Muscle of leg (tissue), 3 donors: ENCODE measurements at regions not wholly inside any gene's neighbourhood (a gene's known extent, or its start where the extent isn't known, plus 50 kb on each side); places are given as distances from the start of the nearest gene placed in this dataset.
A peak's percentile ranks its signal among the peaks of the same experiment; 100 is the strongest.

Experiments used
- DNase-seq: peaks from one replicate; pipeline ENCODE4 v3.0.0; 2013
- H3K27ac ChIP-seq: one replicate; pipeline ENCODE4 v1.5.1; 2013; ENCODE audit warnings: mild to moderate bottlenecking, low read length, control low read depth
- H3K27me3 ChIP-seq: one replicate; pipeline ENCODE4 v1.6.1; 2013; ENCODE audit warnings: low read length; ENCODE audit not compliant: control insufficient read depth, insufficient read depth
- H3K36me3 ChIP-seq: one replicate; pipeline ENCODE4 v1.6.1; 2013; ENCODE audit warnings: low read length; ENCODE audit not compliant: control insufficient read depth, insufficient read depth
- H3K4me1 ChIP-seq: one replicate; pipeline ENCODE4 v1.6.1; 2013; ENCODE audit warnings: low read length; ENCODE audit not compliant: control insufficient read depth, insufficient read depth
- H3K4me3 ChIP-seq: one replicate; pipeline ENCODE4 v1.5.1; 2013; ENCODE audit warnings: low read length, control low read depth
- H3K9me3 ChIP-seq: replicated peaks from 2 replicates; pipeline ENCODE4 v1.6.1; 2013; ENCODE audit warnings: low read depth, low read length; ENCODE audit not compliant: control insufficient read depth
- WGBS: methylation state at CpG from one replicate; pipeline ENCODE4 v1.1.5; 2013; ENCODE audit warnings: missing lambda C conversion rate; ENCODE audit not compliant: insufficient coverage; 5-methylcytosine and 5-hydroxymethylcytosine counted together

DNA sequence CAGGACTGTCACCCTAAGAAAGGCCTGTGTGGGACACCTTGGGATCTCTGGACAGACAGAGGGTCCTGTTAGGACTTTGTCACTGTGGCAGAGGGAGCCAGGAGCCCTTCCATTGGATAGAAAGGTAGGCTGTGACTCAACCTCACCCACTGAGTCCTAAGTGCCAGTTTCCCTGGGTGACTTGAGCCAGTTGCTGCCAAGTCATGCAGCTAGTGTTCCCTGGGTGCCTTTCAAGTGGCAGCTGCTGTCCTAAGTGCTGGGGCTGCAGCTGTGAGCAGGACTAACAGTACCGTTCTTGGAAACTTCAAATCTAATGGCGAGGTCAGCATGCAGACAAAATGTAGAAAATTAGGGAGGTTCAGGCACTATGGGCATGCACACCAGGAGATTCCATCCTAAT is 393.7 kb downstream of the TMEM135 start:
- peak; percentile 39 for DNase-seq
- WGBS: 53% methylated on average over 2 of the region's 2 CpGs
- no peaks in the 10 kb centered on the region for H3K9me3 ChIP-seq
- no peak overlapping the region for H3K27ac ChIP-seq
- H3K27me3 ChIP-seq: no peaks in the 10 kb centered on the region
- H3K4me1 ChIP-seq: peaks cover 8% of the 10 kb centered on the region
- no peak overlapping the region for H3K4me3 ChIP-seq
- no peaks in the 10 kb centered on the region for H3K36me3 ChIP-seq

DNA sequence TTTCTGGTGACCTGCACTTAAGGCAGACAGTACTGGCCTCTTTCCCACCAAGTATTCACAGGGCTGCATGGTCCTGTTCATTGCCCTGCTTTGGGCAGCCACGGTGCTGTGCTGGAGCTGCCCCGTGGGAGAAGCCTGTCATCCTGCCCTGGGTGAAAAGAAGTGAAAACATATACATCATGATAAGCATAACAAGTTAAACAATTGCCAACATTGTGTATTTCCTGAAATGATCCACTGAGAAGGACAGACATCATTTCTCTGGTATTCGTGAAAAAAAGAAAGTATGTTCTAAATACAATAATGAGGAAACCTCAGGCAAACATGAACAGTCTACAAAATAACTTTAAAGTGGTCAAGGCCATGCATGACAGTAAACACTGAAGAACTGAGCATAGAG is 393.1 kb downstream of the TMEM135 start:
- Histone ChIP-seq H3K4me1 (peaks cover 8% of the 10 kb centered on the region), H3K27ac (no peak overlapping the region), H3K36me3 (no peaks in the 10 kb centered on the region), H3K27me3 (no peaks in the 10 kb centered on the region), H3K9me3 (no peaks in the 10 kb centered on the region), H3K4me3 (no peak overlapping the region)
- no peak for DNase-seq
- no CpG with 5 or more reads among the region's 3 CpGs for WGBS

DNA sequence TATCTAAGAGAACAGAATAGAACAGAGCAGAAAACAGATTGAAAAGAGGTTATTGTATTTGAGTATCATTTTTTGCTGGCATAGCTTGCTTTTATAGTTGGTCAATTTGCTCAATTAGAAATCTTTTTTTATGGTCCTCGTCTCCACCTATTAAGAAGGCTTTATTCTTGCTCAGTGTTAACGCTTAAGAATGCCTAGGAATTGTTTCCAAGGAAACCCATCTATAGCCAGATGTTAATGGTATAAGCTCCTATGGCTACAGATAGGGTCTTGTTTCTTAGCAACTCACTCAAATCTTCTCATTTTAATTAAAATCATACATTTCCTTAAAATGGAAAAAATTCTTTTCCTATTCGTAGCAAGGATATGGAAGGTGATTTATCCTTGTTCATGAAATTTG is 392.3 kb downstream of the TMEM135 start:
- DNase-seq: peak; percentile 35
- peaks cover 8% of the 10 kb centered on the region for H3K4me1 ChIP-seq
- H3K27ac ChIP-seq: no peak overlapping the region
- H3K4me3 ChIP-seq: no peak overlapping the region
- no peaks in the 10 kb centered on the region for H3K27me3 ChIP-seq
- WGBS: no CpG with 5 or more reads among the region's 3 CpGs
- H3K36me3 ChIP-seq: no peaks in the 10 kb centered on the region
- H3K9me3 ChIP-seq: no peaks in the 10 kb centered on the region

DNA sequence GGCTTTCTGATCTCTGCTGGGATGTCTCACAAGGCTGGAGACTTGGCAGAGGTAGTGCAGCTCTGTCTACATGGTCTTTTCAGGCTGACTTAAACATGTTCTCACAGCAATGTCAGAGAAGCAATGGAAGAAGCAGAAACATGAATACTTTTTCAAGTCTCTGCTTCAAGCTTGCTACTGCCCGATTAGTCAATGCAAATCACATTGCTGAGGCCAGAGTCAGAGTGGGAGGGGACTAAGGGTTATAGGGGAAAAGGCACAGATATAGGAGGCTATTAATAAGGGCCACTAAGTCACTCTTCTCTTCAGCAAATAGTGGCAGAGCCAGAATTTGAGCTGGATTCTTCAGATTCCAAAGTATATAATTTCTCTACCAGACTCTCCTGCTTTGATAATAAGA is 390.5 kb downstream of the TMEM135 start:
- H3K4me3 ChIP-seq: no peak overlapping the region
- H3K36me3 ChIP-seq: no peaks in the 10 kb centered on the region
- no peak for DNase-seq
- peaks cover 8% of the 10 kb centered on the region for H3K4me1 ChIP-seq
- no peak overlapping the region for H3K27ac ChIP-seq
- no peaks in the 10 kb centered on the region for H3K9me3 ChIP-seq
- no peaks in the 10 kb centered on the region for H3K27me3 ChIP-seq
- no CpG with 5 or more reads among the region's 1 CpG for WGBS

DNA sequence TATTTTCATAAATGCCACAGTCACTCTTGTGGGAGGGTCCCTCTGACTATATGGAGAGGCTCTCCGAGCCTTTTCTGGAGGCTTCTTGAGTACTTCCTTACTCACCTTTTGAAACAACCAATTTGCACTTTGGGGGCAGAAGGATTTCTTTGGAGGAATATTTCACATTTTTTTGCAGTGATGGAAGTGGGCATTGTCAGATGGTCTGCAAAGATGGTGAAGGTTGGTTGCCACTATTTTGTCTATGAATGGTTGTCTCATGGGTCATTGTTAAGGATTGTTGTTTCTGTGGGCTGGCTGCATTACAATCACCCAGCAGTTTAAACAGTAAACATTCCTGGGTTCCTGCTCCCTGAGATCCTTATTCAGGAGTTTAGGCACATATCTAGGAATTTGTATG is 388.2 kb downstream of the TMEM135 start:
- no peaks in the 10 kb centered on the region for H3K27me3 ChIP-seq
- H3K4me3 ChIP-seq: no peak overlapping the region
- H3K36me3 ChIP-seq: no peaks in the 10 kb centered on the region
- H3K27ac ChIP-seq: no peak overlapping the region
- H3K9me3 ChIP-seq: no peaks in the 10 kb centered on the region
- DNase-seq: no peak
- no CpG with 5 or more reads among the region's 1 CpG for WGBS
- H3K4me1 ChIP-seq: no peaks in the 10 kb centered on the region

DNA sequence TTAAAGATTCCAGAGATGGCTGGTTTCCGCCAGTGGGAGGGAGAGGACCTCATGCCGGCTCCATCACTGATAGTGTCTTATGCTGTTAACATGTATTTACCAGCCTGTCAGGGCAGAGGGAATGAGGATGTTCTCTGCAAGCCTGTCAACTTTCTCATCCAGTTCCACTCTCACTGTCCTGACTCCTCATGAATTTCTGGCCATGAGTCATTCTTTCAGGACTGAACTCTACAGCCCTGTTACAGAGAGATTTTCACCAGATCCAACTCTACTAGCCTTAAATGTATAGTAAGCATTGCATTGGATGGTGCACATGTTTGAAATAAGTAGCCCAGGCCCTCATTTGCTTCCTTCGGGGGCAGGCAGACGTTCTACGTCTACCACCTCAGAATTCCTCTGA is 387.7 kb downstream of the TMEM135 start:
- H3K4me3 ChIP-seq: no peak overlapping the region
- H3K27ac ChIP-seq: no peak overlapping the region
- no peaks in the 10 kb centered on the region for H3K9me3 ChIP-seq
- no peaks in the 10 kb centered on the region for H3K36me3 ChIP-seq
- no peak for DNase-seq
- no peaks in the 10 kb centered on the region for H3K4me1 ChIP-seq
- no peaks in the 10 kb centered on the region for H3K27me3 ChIP-seq
- 75% methylated on average over 4 of the region's 5 CpGs for WGBS

DNA sequence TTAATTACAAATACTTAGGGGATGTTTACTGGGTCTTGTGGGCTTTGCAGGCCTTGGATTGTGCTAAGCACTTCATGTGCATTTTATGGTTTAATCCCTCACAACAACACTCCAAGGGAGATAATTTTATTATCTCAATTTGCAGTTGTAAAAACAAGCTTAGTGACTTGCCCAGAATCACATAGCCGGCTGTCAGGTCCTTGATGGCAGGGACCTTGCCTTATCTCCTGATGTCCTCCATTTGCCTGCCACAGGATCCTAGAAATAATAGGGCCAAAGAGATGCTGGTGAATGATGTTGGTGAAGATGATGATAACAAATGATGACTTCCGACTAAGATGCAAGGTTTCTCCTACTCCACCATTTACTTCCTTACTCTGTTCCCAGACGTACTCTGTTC is 385.4 kb downstream of the TMEM135 start:
- DNase-seq: no peak
- Histone ChIP-seq H3K36me3 (no peaks in the 10 kb centered on the region), H3K9me3 (no peaks in the 10 kb centered on the region), H3K27ac (no peak overlapping the region), H3K27me3 (no peaks in the 10 kb centered on the region), H3K4me3 (no peak overlapping the region), H3K4me1 (no peaks in the 10 kb centered on the region)
- WGBS: no CpG with 5 or more reads among the region's 3 CpGs

DNA sequence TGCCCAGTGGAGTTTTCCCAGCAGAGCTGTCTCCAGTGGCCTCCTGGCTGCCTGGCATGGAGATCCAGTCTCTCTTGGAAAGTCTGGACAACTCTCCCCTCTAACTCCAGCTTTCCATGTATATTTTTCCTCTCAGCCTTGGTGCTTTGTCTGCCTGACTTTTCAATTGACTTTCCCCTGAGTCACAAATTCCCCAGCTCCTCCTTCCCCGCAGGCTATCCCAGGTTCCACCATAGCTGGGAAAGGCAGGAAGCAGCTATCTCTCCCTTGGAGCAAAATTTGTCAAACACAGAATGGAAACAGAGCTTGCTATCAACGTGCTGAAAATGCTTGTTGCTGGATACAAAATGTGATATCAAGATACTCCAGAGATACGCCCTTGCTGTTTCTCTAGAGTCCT is 384.8 kb downstream of the TMEM135 start:
- Histone ChIP-seq H3K27ac (no peak overlapping the region), H3K27me3 (no peaks in the 10 kb centered on the region), H3K9me3 (no peaks in the 10 kb centered on the region), H3K36me3 (no peaks in the 10 kb centered on the region), H3K4me3 (no peak overlapping the region), H3K4me1 (no peaks in the 10 kb centered on the region)
- WGBS: 67% methylated on average over 1 of the region's 3 CpGs
- DNase-seq: no peak

DNA sequence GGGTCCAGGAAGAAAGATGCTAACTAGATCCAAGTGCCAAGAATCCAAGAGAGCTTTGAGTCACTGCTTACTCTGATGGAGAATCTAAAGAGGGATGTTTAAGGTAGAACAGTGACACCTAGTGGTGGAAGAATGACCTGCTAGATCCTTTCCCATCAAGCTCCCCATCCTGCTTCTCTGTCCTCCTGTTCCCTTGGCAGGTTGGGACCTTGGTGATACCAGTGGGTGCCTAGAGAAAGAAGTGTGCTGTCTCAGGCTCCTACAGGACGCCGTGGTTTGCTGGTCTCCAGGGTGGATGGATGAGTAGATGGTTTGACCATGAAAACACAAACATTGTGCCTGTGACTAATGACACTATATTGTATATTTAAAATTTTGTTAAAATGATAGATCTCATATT is 383.7 kb downstream of the TMEM135 start:
- Histone ChIP-seq H3K4me3 (no peak overlapping the region), H3K27me3 (no peaks in the 10 kb centered on the region), H3K27ac (no peak overlapping the region), H3K36me3 (no peaks in the 10 kb centered on the region), H3K4me1 (no peaks in the 10 kb centered on the region), H3K9me3 (no peaks in the 10 kb centered on the region)
- no CpG with 5 or more reads among the region's 2 CpGs for WGBS
- DNase-seq: peak; percentile 89

DNA sequence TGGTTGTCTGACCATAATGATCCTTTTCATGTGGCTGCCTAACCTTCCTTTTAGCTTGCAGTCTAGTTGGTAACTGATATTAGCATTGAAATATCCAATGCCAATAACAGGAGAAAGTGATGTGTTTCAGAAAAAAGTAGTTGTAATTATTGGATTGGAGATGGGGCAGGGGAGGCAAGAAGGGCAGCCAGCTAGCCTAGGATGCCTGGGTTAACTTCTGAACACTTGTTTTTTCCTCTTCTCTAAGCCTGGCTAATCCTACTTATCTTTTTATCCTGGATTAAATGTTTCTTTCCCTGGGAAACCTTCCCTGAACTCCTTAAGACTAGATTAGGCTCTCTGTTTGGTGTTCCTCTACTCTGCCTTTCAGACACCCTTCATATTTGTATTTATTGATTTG is 380.2 kb downstream of the TMEM135 start:
- H3K9me3 ChIP-seq: no peaks in the 10 kb centered on the region
- no peaks in the 10 kb centered on the region for H3K27me3 ChIP-seq
- DNase-seq: no peak
- no peak overlapping the region for H3K27ac ChIP-seq
- no peaks in the 10 kb centered on the region for H3K36me3 ChIP-seq
- no peak overlapping the region for H3K4me3 ChIP-seq
- no peaks in the 10 kb centered on the region for H3K4me1 ChIP-seq

DNA sequence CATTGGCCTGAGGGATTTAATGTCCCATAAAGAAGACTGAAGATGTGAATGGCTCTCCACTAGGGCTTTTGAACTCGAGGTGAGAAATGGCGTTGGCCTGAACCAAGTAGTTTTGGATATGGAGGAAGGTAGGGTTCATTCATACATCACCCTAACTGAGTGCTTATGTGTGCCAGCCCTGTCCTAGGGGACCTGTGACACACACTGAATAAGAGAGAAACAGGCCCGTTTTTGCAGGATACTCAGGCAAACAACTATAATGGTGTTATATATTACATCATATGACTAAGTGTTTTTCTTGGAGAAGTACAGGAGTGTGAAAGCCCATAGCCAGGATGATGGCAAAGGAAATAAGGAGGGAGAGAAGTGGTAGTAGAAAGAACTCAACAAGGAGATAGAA is 368.1 kb downstream of the TMEM135 start:
- DNase-seq: no peak
- Histone ChIP-seq H3K4me3 (no peak overlapping the region), H3K36me3 (no peaks in the 10 kb centered on the region), H3K9me3 (no peaks in the 10 kb centered on the region), H3K27ac (no peak overlapping the region), H3K27me3 (no peaks in the 10 kb centered on the region), H3K4me1 (no peaks in the 10 kb centered on the region)
- no CpG with 5 or more reads among the region's 3 CpGs for WGBS
